Endodermal cell (in vitro differentiated cells): ENCODE measurements at regions not wholly inside any gene's neighbourhood (a gene's known extent, or its start where the extent isn't known, plus 50 kb on each side); places are given as distances from the start of the nearest gene placed in this dataset.

ENCODE experiments used
- DNase-seq: peaks from one replicate; pipeline ENCODE4 v3.0.0-alpha.2; 2017
- H3K27ac ChIP-seq: 2 replicates; pipeline ENCODE4 v1.5.1; 2013; ENCODE audit warnings: mild to moderate bottlenecking, low read depth, low read length, moderate library complexity
- H3K27me3 ChIP-seq: 2 replicates; pipeline ENCODE4 v1.6.1; 2013; ENCODE audit warnings: mild to moderate bottlenecking, low read length, moderate library complexity; ENCODE audit not compliant: insufficient read depth, control insufficient read depth, poor library complexity, severe bottlenecking
- H3K36me3 ChIP-seq: 2 replicates; pipeline ENCODE4 v1.7.0; 2013; ENCODE audit warnings: mild to moderate bottlenecking, low read length, moderate library complexity; ENCODE audit not compliant: control insufficient read depth, insufficient read depth
- H3K4me1 ChIP-seq: one replicate; pipeline ENCODE4 v1.7.0; 2013; ENCODE audit warnings: low read length; ENCODE audit not compliant: control insufficient read depth, insufficient read depth
- H3K4me3 ChIP-seq: 2 replicates; pipeline ENCODE4 v1.5.1; 2013; ENCODE audit warnings: mild to moderate bottlenecking, low read length, moderate library complexity
- H3K9ac ChIP-seq: 2 replicates; pipeline ENCODE4 v1.6.1; 2013; ENCODE audit warnings: mild to moderate bottlenecking, low read length, moderate library complexity; ENCODE audit not compliant: poor library complexity, severe bottlenecking; ENCODE audit errors: extremely low read depth
- H3K9me3 ChIP-seq: 2 replicates; pipeline ENCODE4 v1.6.1; 2013; ENCODE audit warnings: mild to moderate bottlenecking, low read length, moderate library complexity; ENCODE audit not compliant: control insufficient read depth
- H3K27ac Mint-ChIP-seq: 2 replicates; pipeline ENCODE4 v1.8.0; 2020; ENCODE audit warnings: mixed read lengths
- H3K27me3 Mint-ChIP-seq: 2 replicates; pipeline ENCODE4 v1.8.0; 2021; ENCODE audit warnings: mild to moderate bottlenecking, mixed read lengths; ENCODE audit not compliant: insufficient read depth
- H3K36me3 Mint-ChIP-seq: 2 replicates; pipeline ENCODE4 v1.8.0; 2020; ENCODE audit warnings: low read depth, mixed read lengths
- H3K4me1 Mint-ChIP-seq: 2 replicates; pipeline ENCODE4 v1.8.0; 2020; ENCODE audit warnings: mixed read lengths
- H3K4me3 Mint-ChIP-seq: 2 replicates; pipeline ENCODE4 v1.8.0; 2020; ENCODE audit warnings: mild to moderate bottlenecking, moderate library complexity, mixed read lengths
- H3K9me3 Mint-ChIP-seq: 2 replicates; pipeline ENCODE4 v1.8.0; 2020; ENCODE audit warnings: mild to moderate bottlenecking, mixed read lengths
- WGBS, 2 experiments: methylation state at CpG; one replicate each; pipeline versions ENCODE4 v1.1.5 to v1.1.7; 2013; ENCODE audit warnings: missing lambda C conversion rate in 2 of 2, mixed read lengths in 1 of 2; ENCODE audit not compliant: insufficient coverage in 1 of 2, insufficient read length in 1 of 2; 5-methylcytosine and 5-hydroxymethylcytosine counted together
- TF ChIP-seq, protein P1 (sequence below): fragments of 200-600 bp; sonication (generic); conservative IDR thresholded peaks from 2 replicates; pipeline ENCODE4 v1.5.0; 2021; ENCODE audit warnings: antibody characterized with exemption, mild to moderate bottlenecking

DNA sequence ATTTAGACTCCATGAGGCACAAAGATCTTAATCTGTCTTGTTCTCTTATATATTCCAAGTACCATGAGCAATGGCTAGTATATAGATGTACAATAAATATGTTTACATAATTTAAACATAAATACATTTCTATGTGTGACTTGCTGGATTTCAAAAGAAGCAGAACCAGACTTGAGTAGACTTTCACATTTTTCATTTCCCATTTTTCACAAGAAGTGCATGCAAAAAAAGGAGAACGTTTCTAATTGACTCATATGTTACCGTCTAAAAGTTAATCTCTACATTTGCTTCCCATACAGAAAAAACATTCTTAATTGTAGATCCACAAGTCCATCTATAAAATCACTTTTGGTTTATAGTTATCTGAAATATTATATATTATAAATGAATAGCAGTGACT, 256.5 kb upstream of the USP15 start:
- H3K9ac ChIP-seq: no peak overlapping the region
- no peak overlapping the region for H3K4me3 ChIP-seq
- TF ChIP-seq, protein P1, sequence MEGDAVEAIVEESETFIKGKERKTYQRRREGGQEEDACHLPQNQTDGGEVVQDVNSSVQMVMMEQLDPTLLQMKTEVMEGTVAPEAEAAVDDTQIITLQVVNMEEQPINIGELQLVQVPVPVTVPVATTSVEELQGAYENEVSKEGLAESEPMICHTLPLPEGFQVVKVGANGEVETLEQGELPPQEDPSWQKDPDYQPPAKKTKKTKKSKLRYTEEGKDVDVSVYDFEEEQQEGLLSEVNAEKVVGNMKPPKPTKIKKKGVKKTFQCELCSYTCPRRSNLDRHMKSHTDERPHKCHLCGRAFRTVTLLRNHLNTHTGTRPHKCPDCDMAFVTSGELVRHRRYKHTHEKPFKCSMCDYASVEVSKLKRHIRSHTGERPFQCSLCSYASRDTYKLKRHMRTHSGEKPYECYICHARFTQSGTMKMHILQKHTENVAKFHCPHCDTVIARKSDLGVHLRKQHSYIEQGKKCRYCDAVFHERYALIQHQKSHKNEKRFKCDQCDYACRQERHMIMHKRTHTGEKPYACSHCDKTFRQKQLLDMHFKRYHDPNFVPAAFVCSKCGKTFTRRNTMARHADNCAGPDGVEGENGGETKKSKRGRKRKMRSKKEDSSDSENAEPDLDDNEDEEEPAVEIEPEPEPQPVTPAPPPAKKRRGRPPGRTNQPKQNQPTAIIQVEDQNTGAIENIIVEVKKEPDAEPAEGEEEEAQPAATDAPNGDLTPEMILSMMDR: no peak
- 92% methylated on average over 2 of the region's 2 CpGs; no CpG with 5 or more reads in 1 of the 2 experiments for WGBS, 2 experiments
- H3K4me1 Mint-ChIP-seq: no peaks in the 10 kb centered on the region
- no peaks in the 10 kb centered on the region for H3K9me3 ChIP-seq
- no peak overlapping the region for H3K4me3 Mint-ChIP-seq
- no peaks in the 10 kb centered on the region for H3K27me3 ChIP-seq
- H3K27ac ChIP-seq: no peak overlapping the region
- H3K9me3 Mint-ChIP-seq: no peaks in the 10 kb centered on the region
- no peak for DNase-seq
- H3K4me1 ChIP-seq: no peaks in the 10 kb centered on the region
- H3K36me3 Mint-ChIP-seq: no peaks in the 10 kb centered on the region
- H3K27ac Mint-ChIP-seq: no peak overlapping the region
- no peaks in the 10 kb centered on the region for H3K27me3 Mint-ChIP-seq
- H3K36me3 ChIP-seq: no peaks in the 10 kb centered on the region

DNA sequence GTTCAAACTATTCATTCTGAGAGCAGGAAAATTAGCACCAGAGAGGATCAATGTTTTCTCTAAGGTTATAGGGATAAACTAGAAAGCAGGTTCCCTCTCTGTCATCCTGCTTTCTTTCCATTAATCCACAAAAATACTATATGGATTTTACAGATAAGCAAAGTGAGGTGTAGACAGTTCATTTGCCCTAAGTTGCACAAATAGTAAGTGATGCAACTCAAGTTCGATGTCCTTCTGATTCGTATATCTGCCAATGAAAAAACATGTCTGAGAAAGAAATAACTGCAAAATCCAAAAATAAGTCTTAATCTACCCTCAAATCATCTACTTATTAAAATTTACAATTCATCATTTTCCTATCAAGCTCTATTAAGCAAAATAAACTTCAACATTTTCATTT, 254.6 kb upstream of the USP15 start:
- 90 to 95% methylated on average over 2 of the region's 2 CpGs for WGBS, 2 experiments
- Mint-ChIP-seq H3K36me3 (no peaks in the 10 kb centered on the region), H3K4me1 (no peaks in the 10 kb centered on the region), H3K4me3 (no peak overlapping the region), H3K27ac (no peak overlapping the region), H3K9me3 (peaks cover 5% of the 10 kb centered on the region), H3K27me3 (no peaks in the 10 kb centered on the region)
- Histone ChIP-seq H3K9me3 (no peaks in the 10 kb centered on the region), H3K4me1 (no peaks in the 10 kb centered on the region), H3K4me3 (no peak overlapping the region), H3K9ac (no peak overlapping the region), H3K27me3 (no peaks in the 10 kb centered on the region), H3K27ac (no peak overlapping the region), H3K36me3 (no peaks in the 10 kb centered on the region)
- no peak for DNase-seq
- TF ChIP-seq, protein P1: no peak

GRCh38 chr12:62006076-62006732, 254.0 kb upstream of the USP15 start:
- no peak overlapping the region for H3K27ac ChIP-seq
- Mint-ChIP-seq H3K9me3 (peaks cover 7% of the 10 kb centered on the region), H3K36me3 (no peaks in the 10 kb centered on the region), H3K27me3 (no peaks in the 10 kb centered on the region), H3K4me3 (no peak overlapping the region), H3K27ac (no peak overlapping the region), H3K4me1 (no peaks in the 10 kb centered on the region)
- H3K9ac ChIP-seq: no peak overlapping the region
- H3K36me3 ChIP-seq: no peaks in the 10 kb centered on the region
- WGBS, 2 experiments: 48 to 80% methylated on average over 1 to 3 of the region's 5 CpGs
- TF ChIP-seq, protein P1: peak; percentile 91
- no peaks in the 10 kb centered on the region for H3K4me1 ChIP-seq
- H3K27me3 ChIP-seq: no peaks in the 10 kb centered on the region
- no peaks in the 10 kb centered on the region for H3K9me3 ChIP-seq
- H3K4me3 ChIP-seq: no peak overlapping the region
- peak; percentile 69 for DNase-seq
